Body of pancreas (tissue), 4 donors: ENCODE measurements at regions not wholly inside any gene's neighbourhood (a gene's known extent, or its start where the extent isn't known, plus 50 kb on each side); places are given as distances from the start of the nearest gene placed in this dataset.

ENCODE experiments used
- ATAC-seq: fragments of 150-250 bp; one replicate; pipeline ENCODE4 v1.9.1; 2016
- DNase-seq, 4 donors: peaks; one replicate each; pipeline ENCODE4 v3.0.0-alpha.2; 2019
- H3K27ac ChIP-seq, 4 donors: fragments of 200-600 bp; sonication (generic); 1 replicate in 3 of 4; 2 replicates in 1 of 4; pipeline versions ENCODE4 v1.5.1 to v1.6.1; 2016 to 2019; ENCODE audit warnings: mild to moderate bottlenecking in 1 of 4, mixed read lengths in 1 of 4, moderate library complexity in 1 of 4
- H3K27me3 ChIP-seq, 2 donors: fragments of 200-600 bp; sonication (generic); one replicate each; pipeline ENCODE4 v1.6.0; 2016; ENCODE audit warnings: mild to moderate bottlenecking in 1 of 2
- H3K36me3 ChIP-seq, 2 donors: fragments of 200-600 bp; sonication (generic); replicated peaks in 1 of 2; 2 replicates each; pipeline ENCODE4 v1.5.1; 2016; ENCODE audit warnings: low read depth in 2 of 2; ENCODE audit not compliant: insufficient read depth in 1 of 2
- H3K4me1 ChIP-seq: fragments of 200-600 bp; sonication (generic); one replicate; pipeline ENCODE4 v1.6.0; 2016
- H3K4me3 ChIP-seq, 2 donors: fragments of 200-600 bp; sonication (generic); 1 replicate in 1 of 2; 2 replicates in 1 of 2; pipeline ENCODE4 v1.5.1; 2016 to 2019
- H3K9me3 ChIP-seq, 3 donors: fragments of 200-600 bp; sonication (generic); 1 replicate in 2 of 3; 2 replicates in 1 of 3; pipeline ENCODE4 v1.5.1; 2016
- CTCF ChIP-seq, 7 experiments: fragments of 450-650 bp in 4 of 7; fragments of 200-600 bp in 3 of 7; sonication (generic) in 3 of 7; IDR thresholded peaks; one replicate each; pipeline ENCODE4 v1.5.1; 2016 to 2019; ENCODE audit warnings: antibody characterized with exemption in 7 of 7
- POLR2A ChIP-seq, 3 donors: fragments of 450-650 bp; IDR thresholded peaks; one replicate each; pipeline ENCODE4 v1.6.1; 2016; ENCODE audit warnings: antibody characterized with exemption in 3 of 3, mild to moderate bottlenecking in 2 of 3
- WGBS, 2 donors: methylation state at CpG; one replicate each; pipeline ENCODE4 v1.1.5; 2017; 5-methylcytosine and 5-hydroxymethylcytosine counted together
- intact Hi-C: fragments of 100-400 bp; cut with DNase I; formaldehyde crosslinking; loops from one replicate; pipeline ENCODE4 v1.15.1; 2023

- no peaks in the 10 kb centered on the region for H3K36me3 ChIP-seq
- no peak for TF ChIP-seq POLR2A (IDR thresholded peaks at IDR 0.05)
- TF ChIP-seq CTCF (IDR thresholded peaks at IDR 0.05): no peak
- no peak overlapping the region for H3K4me3 ChIP-seq
- DNase-seq (no peak), ATAC-seq (no peak)
- H3K27ac ChIP-seq: no peak overlapping the region
- H3K27me3 ChIP-seq: no peaks in the 10 kb centered on the region
- H3K4me1 ChIP-seq: no peaks in the 10 kb centered on the region
- intact Hi-C loops: no loop called here
- no peaks in the 10 kb centered on the region for H3K9me3 ChIP-seq
- WGBS, 2 donors: 44 to 50% methylated on average over 15 to 25 of the region's 25 CpGs
These were observed 107.0 kb upstream of the PTPRM start for GRCh38 chr18:7459851-7460770.

- Histone ChIP-seq H3K4me3 (no peak overlapping the region), H3K36me3 (no peaks in the 10 kb centered on the region), H3K27ac (no peak overlapping the region), H3K27me3 (no peaks in the 10 kb centered on the region), H3K9me3 (no peaks in the 10 kb centered on the region), H3K4me1 (peaks cover 6% of the 10 kb centered on the region)
- intact Hi-C loops: no loop called here
- no peak for DNase-seq
- 93 to 100% methylated on average over 1 of the region's 1 CpG for WGBS, 2 donors
- TF ChIP-seq CTCF (IDR thresholded peaks at IDR 0.05): no peak
- no peak for TF ChIP-seq POLR2A (IDR thresholded peaks at IDR 0.05)
- no peak for ATAC-seq
These were observed 102.7 kb upstream of the PTPRM start for GRCh38 chr18:7464245-7464966.

DNA sequence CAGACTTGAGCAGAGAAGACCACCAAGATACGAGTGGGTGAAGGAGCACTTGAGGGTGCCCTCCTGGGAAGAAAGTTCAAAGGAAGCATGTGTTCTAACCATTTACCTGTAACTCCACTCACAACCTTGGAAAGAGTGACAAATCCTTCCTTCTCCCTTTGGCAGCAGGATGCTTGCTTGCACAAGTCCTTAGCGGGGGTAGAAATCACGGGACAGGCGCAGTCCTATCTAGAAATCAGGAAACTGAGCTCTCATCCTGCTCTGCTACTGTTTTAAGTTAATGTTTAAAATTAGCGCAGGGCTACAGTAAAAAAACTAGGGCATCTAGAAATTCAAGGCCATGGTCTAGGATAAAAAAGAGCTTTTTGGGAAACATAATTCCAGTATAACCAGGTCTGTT, 100.9 kb upstream of the PTPRM start:
- DNase-seq (peak in 2 of 4 donors; percentile 16 to 26), ATAC-seq (peak; percentile 38)
- WGBS, 2 donors: 10 to 13% methylated on average over 5 of the region's 5 CpGs
- no peak overlapping the region for H3K4me3 ChIP-seq
- intact Hi-C loops: no loop called here
- no peaks in the 10 kb centered on the region for H3K36me3 ChIP-seq
- no peaks in the 10 kb centered on the region for H3K9me3 ChIP-seq
- H3K4me1 ChIP-seq: peaks cover 6% of the 10 kb centered on the region
- H3K27me3 ChIP-seq: no peaks in the 10 kb centered on the region
- no peak for TF ChIP-seq POLR2A (IDR thresholded peaks at IDR 0.05)
- no peak for TF ChIP-seq CTCF (IDR thresholded peaks at IDR 0.05)
- H3K27ac ChIP-seq: no peak overlapping the region

DNA sequence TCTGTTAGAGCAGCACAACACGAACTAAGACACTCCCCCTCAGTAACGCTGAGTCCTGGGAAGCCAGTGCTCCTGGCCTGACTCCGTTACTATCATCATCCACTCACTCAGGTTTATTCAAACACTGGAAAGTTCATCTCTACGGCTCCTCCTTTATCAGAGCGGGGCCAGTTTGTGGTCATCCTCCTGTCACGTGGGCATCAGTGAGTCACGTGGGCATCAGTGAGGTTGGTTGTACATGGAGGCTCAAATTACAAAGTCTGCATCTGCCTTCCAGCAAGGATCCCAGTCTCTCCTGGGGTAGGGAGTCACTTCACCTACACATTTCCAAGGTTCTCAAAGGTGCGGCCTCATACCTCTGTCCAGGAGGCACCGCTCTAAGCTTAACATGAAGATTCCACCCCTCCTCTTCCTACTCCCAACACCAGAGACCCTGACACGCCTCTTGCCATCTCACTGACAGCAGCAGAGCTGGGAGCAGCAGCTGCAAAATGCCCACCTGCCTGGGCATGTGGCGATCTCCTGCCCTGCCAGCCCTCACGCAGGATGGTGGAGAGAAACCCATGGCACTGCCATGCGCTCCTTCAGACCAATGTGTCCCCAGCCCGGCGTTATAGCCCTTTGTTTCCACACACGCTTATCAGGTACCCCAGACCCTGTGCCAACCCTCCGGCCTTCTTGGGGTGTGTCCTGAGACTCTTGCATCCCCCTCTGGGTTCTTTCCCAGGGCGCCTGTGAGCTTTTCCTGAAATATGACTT, 99.2 kb upstream of the PTPRM start:
- H3K27me3 ChIP-seq: no peaks in the 10 kb centered on the region
- intact Hi-C loops: no loop called here
- H3K27ac ChIP-seq: no peak overlapping the region
- no peaks in the 10 kb centered on the region for H3K9me3 ChIP-seq
- no peaks in the 10 kb centered on the region for H3K36me3 ChIP-seq
- peaks cover 6% of the 10 kb centered on the region for H3K4me1 ChIP-seq
- WGBS, 2 donors: 85 to 87% methylated on average over 15 to 18 of the region's 18 CpGs
- TF ChIP-seq CTCF (IDR thresholded peaks at IDR 0.05): no peak
- no peak for TF ChIP-seq POLR2A (IDR thresholded peaks at IDR 0.05)
- H3K4me3 ChIP-seq: no peak overlapping the region
- DNase-seq: no peak
- ATAC-seq: no peak
